Kidney tubule cell (primary cell): ENCODE measurements at regions not wholly inside any gene's neighbourhood (a gene's known extent, or its start where the extent isn't known, plus 50 kb on each side); places are given as distances from the start of the nearest gene placed in this dataset.
"Not testable (repeated sequence)": the region's sequence is repeated elsewhere in the genome, so short reads cannot be mapped to it uniquely, and the experiment has no call there.

Experiments used
- DNase-seq: peaks from one replicate; pipeline ENCODE4 v3.0.0-alpha.2; 2018; ENCODE audit warnings: low spot score

GRCh38 chr21:25487046-25487594 is 120.2 kb downstream of the MRPL39 start:
- no peak for DNase-seq

GRCh38 chr21:25485914-25486313 is 121.4 kb downstream of the MRPL39 start:
- DNase-seq = no peak

- no peak for DNase-seq
Observed at GRCh38 chr21:25467896-25468295, 139.4 kb downstream of the MRPL39 start.

- not testable (repeated sequence) for DNase-seq
Observed at GRCh38 chr21:25467071-25467470, 140.2 kb downstream of the MRPL39 start.

GRCh38 chr21:25466470-25466869 is 140.8 kb downstream of the MRPL39 start:
- DNase-seq = no peak

- DNase-seq = no peak
Observed at GRCh38 chr21:25465263-25465662, 142.0 kb downstream of the MRPL39 start.

GRCh38 chr21:25464275-25464674 is 143.0 kb downstream of the MRPL39 start:
- peak; percentile 17 for DNase-seq

GRCh38 chr21:25462517-25462971 is 144.7 kb downstream of the MRPL39 start:
- DNase-seq = no peak

GRCh38 chr21:25461725-25462124 is 145.6 kb downstream of the MRPL39 start:
- no peak for DNase-seq

GRCh38 chr21:25459993-25460392 is 147.3 kb downstream of the MRPL39 start:
- no peak for DNase-seq

GRCh38 chr21:25459365-25459764 is 147.9 kb downstream of the MRPL39 start:
- no peak for DNase-seq

GRCh38 chr21:25458484-25458883 is 148.8 kb downstream of the MRPL39 start:
- DNase-seq = no peak

GRCh38 chr21:25457946-25458345 is 149.3 kb downstream of the MRPL39 start:
- DNase-seq = no peak

GRCh38 chr21:25457411-25457810 is 149.9 kb downstream of the MRPL39 start:
- DNase-seq = peak; percentile 93

GRCh38 chr21:25456672-25457071 is 150.6 kb downstream of the MRPL39 start:
- DNase-seq = peak; percentile 74

- DNase-seq = peak; percentile 25
Observed at GRCh38 chr21:25453524-25453923, 153.8 kb downstream of the MRPL39 start.

- no peak for DNase-seq
Observed at GRCh38 chr21:25449950-25450349, 157.3 kb downstream of the MRPL39 start.

- DNase-seq = no peak
Observed at GRCh38 chr21:25441835-25442234, 165.4 kb downstream of the MRPL39 start.

GRCh38 chr21:25437465-25437864 is 169.8 kb downstream of the MRPL39 start:
- not testable (repeated sequence) for DNase-seq

- peak; percentile 79 for DNase-seq
Observed at GRCh38 chr21:25428537-25428936, 178.7 kb downstream of the MRPL39 start.

GRCh38 chr21:25427828-25428227 is 179.5 kb downstream of the MRPL39 start:
- DNase-seq = no peak

- no peak for DNase-seq
Observed at GRCh38 chr21:25426580-25426979, 180.7 kb downstream of the MRPL39 start.

- DNase-seq = no peak
Observed at GRCh38 chr21:25425156-25425555, 182.1 kb downstream of the MRPL39 start.

- no peak for DNase-seq
Observed at GRCh38 chr21:25424634-25425033, 182.6 kb downstream of the MRPL39 start.

GRCh38 chr21:25424048-25424447 is 183.2 kb downstream of the MRPL39 start:
- DNase-seq = no peak
